Effector memory CD4-positive, alpha-beta T cell (primary cell): ENCODE measurements at regions not wholly inside any gene's neighbourhood (a gene's known extent, or its start where the extent isn't known, plus 50 kb on each side); places are given as distances from the start of the nearest gene placed in this dataset.
A peak's percentile ranks its signal among the peaks of the same experiment; 100 is the strongest.

ENCODE experiments used
- DNase-seq, 3 donors: peaks; one replicate each; pipeline ENCODE4 v3.0.0-alpha.2; 2020
- H3K27ac ChIP-seq: 2 replicates; pipeline ENCODE4 v1.7.0; 2013; ENCODE audit warnings: mild to moderate bottlenecking, low read length, moderate library complexity; ENCODE audit not compliant: insufficient read depth, poor library complexity, severe bottlenecking
- H3K27me3 ChIP-seq: replicated peaks from 2 replicates; pipeline ENCODE4 v1.7.0; 2013; ENCODE audit warnings: mild to moderate bottlenecking, low read length; ENCODE audit not compliant: insufficient read depth, control insufficient read depth, poor library complexity, severe bottlenecking
- H3K36me3 ChIP-seq: 2 replicates; pipeline ENCODE4 v1.7.0; 2013; ENCODE audit warnings: mild to moderate bottlenecking, low read length, moderate library complexity; ENCODE audit not compliant: control insufficient read depth, insufficient read depth
- H3K4me1 ChIP-seq: 2 replicates; pipeline ENCODE4 v1.7.0; 2013; ENCODE audit warnings: low read length, mild to moderate bottlenecking; ENCODE audit not compliant: control insufficient read depth, insufficient read depth, poor library complexity, severe bottlenecking
- H3K4me3 ChIP-seq: 2 replicates; pipeline ENCODE4 v1.7.0; 2013; ENCODE audit warnings: low read length, low read depth, mild to moderate bottlenecking; ENCODE audit not compliant: insufficient read depth, poor library complexity, severe bottlenecking
- H3K9me3 ChIP-seq: 2 replicates; pipeline ENCODE4 v1.7.0; 2013; ENCODE audit warnings: mild to moderate bottlenecking, low read length, moderate library complexity; ENCODE audit not compliant: control insufficient read depth

- no peak for DNase-seq
- Histone ChIP-seq H3K27ac (no peak overlapping the region), H3K36me3 (no peaks in the 10 kb centered on the region)
Measured at GRCh38 chr3:18774319-18775088, 349.4 kb upstream of the SATB1 start.

GRCh38 chr3:18772699-18773305 is 347.7 kb upstream of the SATB1 start:
- no peaks in the 10 kb centered on the region for H3K36me3 ChIP-seq
- no peak overlapping the region for H3K27ac ChIP-seq
- H3K4me1 ChIP-seq = no peaks in the 10 kb centered on the region
- no peaks in the 10 kb centered on the region for H3K27me3 ChIP-seq
- no peaks in the 10 kb centered on the region for H3K9me3 ChIP-seq
- no peak for DNase-seq
- no peak overlapping the region for H3K4me3 ChIP-seq

More at GRCh38 chr3:18774319-18775088, 349.4 kb upstream of the SATB1 start:
- Histone ChIP-seq H3K4me1 (no peaks in the 10 kb centered on the region), H3K4me3 (no peak overlapping the region), H3K27me3 (no peaks in the 10 kb centered on the region), H3K9me3 (no peaks in the 10 kb centered on the region)

- H3K27ac ChIP-seq = no peak overlapping the region
- no peaks in the 10 kb centered on the region for H3K4me1 ChIP-seq
- H3K27me3 ChIP-seq = no peaks in the 10 kb centered on the region
- H3K36me3 ChIP-seq = no peaks in the 10 kb centered on the region
- H3K9me3 ChIP-seq = no peaks in the 10 kb centered on the region
- H3K4me3 ChIP-seq = no peak overlapping the region
- no peak for DNase-seq
Measured at GRCh38 chr3:18771931-18772330, 346.8 kb upstream of the SATB1 start.

- H3K4me1 ChIP-seq = no peaks in the 10 kb centered on the region
- no peak for DNase-seq
- no peaks in the 10 kb centered on the region for H3K36me3 ChIP-seq
- no peak overlapping the region for H3K27ac ChIP-seq
- H3K27me3 ChIP-seq = no peaks in the 10 kb centered on the region
- no peaks in the 10 kb centered on the region for H3K9me3 ChIP-seq
- H3K4me3 ChIP-seq = no peak overlapping the region
Measured at GRCh38 chr3:18770800-18771199, 345.7 kb upstream of the SATB1 start.

GRCh38 chr3:18767756-18768303 is 342.7 kb upstream of the SATB1 start:
- Histone ChIP-seq H3K4me3 (no peak overlapping the region), H3K9me3 (no peaks in the 10 kb centered on the region), H3K27ac (no peak overlapping the region), H3K27me3 (no peaks in the 10 kb centered on the region), H3K4me1 (no peaks in the 10 kb centered on the region), H3K36me3 (no peaks in the 10 kb centered on the region)
- DNase-seq = no peak

GRCh38 chr3:18766974-18767373 is 341.8 kb upstream of the SATB1 start:
- DNase-seq = no peak
- Histone ChIP-seq H3K4me1 (no peaks in the 10 kb centered on the region), H3K4me3 (no peak overlapping the region), H3K9me3 (no peaks in the 10 kb centered on the region), H3K27me3 (no peaks in the 10 kb centered on the region), H3K36me3 (no peaks in the 10 kb centered on the region), H3K27ac (no peak overlapping the region)

- Histone ChIP-seq H3K9me3 (no peaks in the 10 kb centered on the region), H3K27me3 (no peaks in the 10 kb centered on the region), H3K4me3 (no peak overlapping the region), H3K36me3 (no peaks in the 10 kb centered on the region), H3K27ac (no peak overlapping the region), H3K4me1 (no peaks in the 10 kb centered on the region)
- no peak for DNase-seq
Measured at GRCh38 chr3:18765662-18766061, 340.5 kb upstream of the SATB1 start.

GRCh38 chr3:18765161-18765560 is 340.0 kb upstream of the SATB1 start:
- Histone ChIP-seq H3K36me3 (no peaks in the 10 kb centered on the region), H3K9me3 (no peaks in the 10 kb centered on the region), H3K4me1 (no peaks in the 10 kb centered on the region), H3K4me3 (no peak overlapping the region), H3K27ac (no peak overlapping the region), H3K27me3 (no peaks in the 10 kb centered on the region)
- no peak for DNase-seq

- H3K9me3 ChIP-seq = no peaks in the 10 kb centered on the region
- DNase-seq = no peak
- H3K36me3 ChIP-seq = no peaks in the 10 kb centered on the region
- no peak overlapping the region for H3K27ac ChIP-seq
- H3K4me3 ChIP-seq = no peak overlapping the region
- H3K4me1 ChIP-seq = no peaks in the 10 kb centered on the region
- no peaks in the 10 kb centered on the region for H3K27me3 ChIP-seq
Measured at GRCh38 chr3:18761530-18761929, 336.4 kb upstream of the SATB1 start.

- Histone ChIP-seq H3K9me3 (no peaks in the 10 kb centered on the region), H3K4me1 (no peaks in the 10 kb centered on the region), H3K36me3 (no peaks in the 10 kb centered on the region), H3K4me3 (no peak overlapping the region), H3K27ac (no peak overlapping the region), H3K27me3 (no peaks in the 10 kb centered on the region)
- DNase-seq = peak in 1 of 3 donors; percentile 20
Measured at GRCh38 chr3:18758047-18758704, 333.0 kb upstream of the SATB1 start.
